ENCODE measurements at regions not wholly inside any gene's neighbourhood (a gene's known extent, or its start where the extent isn't known, plus 50 kb on each side); places are given as distances from the start of the nearest gene placed in this dataset.

- peaks cover 41% of the 10 kb centered on the region for H3K4me1 Mint-ChIP-seq (ENCODE audit: low read depth, unreplicated experiment)
- H3K4me3 Mint-ChIP-seq (ENCODE audit: low read depth, unreplicated experiment): no peak overlapping the region
- no peak for DNase-seq
- CTCF ChIA-PET: interaction anchor here (1.2 kb wide), 1 partner anchor 18 kb away, joined by 4 read pairs; no protein-coding TSS in a partner anchor
- H3K9me3 Mint-ChIP-seq (ENCODE audit: low read depth, unreplicated experiment): no peaks in the 10 kb centered on the region
- no TSS peak for BruUV-seq (replicated peaks)
- intact Hi-C loops (cut with micrococcal nuclease; ENCODE audit: unreplicated experiment): loop anchor here (5.0 to 10.0 kb wide), 3 partner anchors 76 to 996 kb away; no protein-coding TSS in a partner anchor
- no peak overlapping the region for H3K27ac Mint-ChIP-seq (ENCODE audit: unreplicated experiment)
- no peaks in the 10 kb centered on the region for H3K27me3 Mint-ChIP-seq (ENCODE audit: unreplicated experiment)
- no peak for TF ChIP-seq CTCF (IDR thresholded peaks at IDR 0.05; ENCODE audit: unreplicated experiment)
- peaks cover 6% of the 10 kb centered on the region for H3K36me3 Mint-ChIP-seq (ENCODE audit: insufficient read depth, unreplicated experiment)
Measured at GRCh38 chr6:21828704-21829103, 235.2 kb downstream of the SOX4 start.

DNA sequence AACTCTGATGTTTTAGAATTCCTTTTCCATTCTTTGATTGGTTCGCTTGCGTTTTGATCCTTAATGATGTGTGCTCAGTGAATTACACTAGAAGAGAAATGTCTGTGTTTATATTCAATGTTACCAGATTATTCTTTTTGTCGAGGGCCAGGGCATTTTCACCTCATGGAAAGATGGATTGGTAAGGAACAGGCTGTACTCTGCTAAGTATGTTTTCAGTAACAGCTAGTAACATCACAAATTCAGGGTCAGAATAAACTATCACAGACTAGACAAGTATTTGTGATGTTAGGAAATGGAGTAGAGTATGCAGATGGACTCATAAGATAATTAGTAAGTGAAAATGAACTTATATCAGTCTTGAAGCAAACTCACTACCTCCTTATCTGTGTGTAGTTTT lies 235.6 kb downstream of the SOX4 start:
- H3K4me1 Mint-ChIP-seq (ENCODE audit: low read depth, unreplicated experiment): peaks cover 37% of the 10 kb centered on the region
- H3K27ac Mint-ChIP-seq (ENCODE audit: unreplicated experiment): no peak overlapping the region
- TF ChIP-seq CTCF (IDR thresholded peaks at IDR 0.05; ENCODE audit: unreplicated experiment): no peak
- no peak overlapping the region for H3K4me3 Mint-ChIP-seq (ENCODE audit: low read depth, unreplicated experiment)
- H3K27me3 Mint-ChIP-seq (ENCODE audit: unreplicated experiment): no peaks in the 10 kb centered on the region
- CTCF ChIA-PET: interaction anchor here (1.2 kb wide), 1 partner anchor 18 kb away, joined by 4 read pairs; no protein-coding TSS in a partner anchor
- intact Hi-C loops (cut with micrococcal nuclease; ENCODE audit: unreplicated experiment): loop anchor here (5.0 to 10.0 kb wide), 3 partner anchors 77 to 996 kb away; no protein-coding TSS in a partner anchor
- H3K9me3 Mint-ChIP-seq (ENCODE audit: low read depth, unreplicated experiment): no peaks in the 10 kb centered on the region
- BruUV-seq (replicated peaks): no TSS peak
- DNase-seq: no peak
- peaks cover 6% of the 10 kb centered on the region for H3K36me3 Mint-ChIP-seq (ENCODE audit: insufficient read depth, unreplicated experiment)

DNA sequence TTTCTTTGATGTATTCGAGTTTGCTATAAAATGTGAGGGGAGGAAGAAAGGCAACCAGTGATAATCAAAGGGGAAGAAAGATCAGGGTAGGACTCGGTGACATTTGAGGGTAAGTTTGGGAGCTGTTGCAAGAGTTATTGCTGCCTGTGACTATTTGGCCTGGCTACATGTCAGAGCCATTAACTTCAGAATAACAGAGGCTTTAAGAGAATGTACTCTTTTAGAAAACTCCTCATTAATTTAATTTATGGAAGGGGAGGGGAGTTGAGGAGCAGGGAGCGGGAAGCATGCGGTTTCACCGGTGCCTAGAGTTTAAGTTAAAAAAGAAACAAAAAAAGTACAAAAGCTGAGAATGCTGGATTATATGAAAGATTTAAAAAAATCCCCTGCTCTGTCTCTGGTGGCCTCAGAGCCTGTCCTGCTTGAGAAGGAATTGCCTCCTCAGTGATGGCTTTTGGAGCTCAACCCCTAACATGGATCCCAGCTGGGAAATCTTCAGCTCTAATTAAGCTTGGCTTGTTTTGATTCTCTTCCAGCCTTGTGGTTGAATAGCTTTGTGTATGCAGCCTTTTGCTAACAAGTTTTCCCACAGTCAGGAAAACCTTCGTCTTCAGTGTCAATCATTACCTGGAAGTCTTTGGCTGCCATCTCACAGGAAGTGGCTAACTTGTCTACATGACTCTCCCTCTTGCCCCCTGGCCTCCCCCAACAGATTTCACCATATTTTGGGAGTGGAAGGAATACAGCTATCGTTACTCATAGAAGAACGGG lies 238.2 kb downstream of the SOX4 start:
- H3K4me3 Mint-ChIP-seq (ENCODE audit: low read depth, unreplicated experiment): no peak overlapping the region
- H3K27ac Mint-ChIP-seq (ENCODE audit: unreplicated experiment): no peak overlapping the region
- no peak for DNase-seq
- CTCF ChIA-PET: interaction anchor here (0.6 kb wide), 1 partner anchor 304 kb away, joined by 3 read pairs; no protein-coding TSS in a partner anchor
- BruUV-seq (replicated peaks): no TSS peak
- no peaks in the 10 kb centered on the region for H3K27me3 Mint-ChIP-seq (ENCODE audit: unreplicated experiment)
- intact Hi-C loops (cut with micrococcal nuclease; ENCODE audit: unreplicated experiment): no loop called here
- peaks cover 17% of the 10 kb centered on the region for H3K4me1 Mint-ChIP-seq (ENCODE audit: low read depth, unreplicated experiment)
- TF ChIP-seq CTCF (IDR thresholded peaks at IDR 0.05; ENCODE audit: unreplicated experiment): no peak
- no peaks in the 10 kb centered on the region for H3K36me3 Mint-ChIP-seq (ENCODE audit: insufficient read depth, unreplicated experiment)
- H3K9me3 Mint-ChIP-seq (ENCODE audit: low read depth, unreplicated experiment): no peaks in the 10 kb centered on the region

- Mint-ChIP-seq H3K9me3 (ENCODE audit: low read depth, unreplicated experiment) (no peaks in the 10 kb centered on the region), H3K27ac (ENCODE audit: unreplicated experiment) (no peak overlapping the region)
- intact Hi-C loops (cut with micrococcal nuclease; ENCODE audit: unreplicated experiment): no loop called here
Measured at GRCh38 chr6:21836277-21836676, 242.7 kb downstream of the SOX4 start.

More at GRCh38 chr6:21836277-21836676, 242.7 kb downstream of the SOX4 start:
- Mint-ChIP-seq H3K4me3 (ENCODE audit: low read depth, unreplicated experiment) (no peak overlapping the region), H3K36me3 (ENCODE audit: insufficient read depth, unreplicated experiment) (no peaks in the 10 kb centered on the region), H3K27me3 (ENCODE audit: unreplicated experiment) (no peaks in the 10 kb centered on the region), H3K4me1 (ENCODE audit: low read depth, unreplicated experiment) (peaks cover 9% of the 10 kb centered on the region)
- DNase-seq: no peak
- CTCF ChIA-PET: interaction anchor here (0.6 kb wide), 1 partner anchor 142 kb away, joined by 3 read pairs; no protein-coding TSS in a partner anchor
- no peak for TF ChIP-seq CTCF (IDR thresholded peaks at IDR 0.05; ENCODE audit: unreplicated experiment)
- BruUV-seq (replicated peaks): no TSS peak

Data from Calu3 (cell line).